Bronchial epithelial cell (primary cell): ENCODE measurements at regions not wholly inside any gene's neighbourhood (a gene's known extent, or its start where the extent isn't known, plus 50 kb on each side); places are given as distances from the start of the nearest gene placed in this dataset.
"Not testable (repeated sequence)": the region's sequence is repeated elsewhere in the genome, so short reads cannot be mapped to it uniquely, and the experiment has no call there.

Experiments used
- DNase-seq: peaks from one replicate; pipeline ENCODE4 v3.0.0-alpha.2; 2010; ENCODE audit warnings: low read depth
- FAIRE-seq: peaks from 2 replicates; lab custom pipeline; 2011; peaks lifted over from hg19 to GRCh38; lab: Jason Lieb, UNC
- H3K27me3 ChIP-seq: 2 replicates; pipeline ENCODE4 v1.5.1; 2011; ENCODE audit warnings: low read length; ENCODE audit not compliant: control insufficient read depth, insufficient read depth
- H3K36me3 ChIP-seq: 2 replicates; pipeline ENCODE4 v1.5.1; 2011; ENCODE audit warnings: low read length; ENCODE audit not compliant: control insufficient read depth, insufficient read depth
- H3K4me3 ChIP-seq: 2 replicates; pipeline ENCODE4 v1.5.1; 2011; ENCODE audit warnings: mild to moderate bottlenecking, low read depth, low read length, control low read depth
- TF ChIP-seq, protein P1 (sequence below): IDR thresholded peaks from 2 replicates; pipeline ENCODE4 v1.5.1; 2011; ENCODE audit warnings: mild to moderate bottlenecking, moderate library complexity, low read length, control low read depth, inconsistent platforms; ENCODE audit not compliant: insufficient read depth, severe bottlenecking

DNA sequence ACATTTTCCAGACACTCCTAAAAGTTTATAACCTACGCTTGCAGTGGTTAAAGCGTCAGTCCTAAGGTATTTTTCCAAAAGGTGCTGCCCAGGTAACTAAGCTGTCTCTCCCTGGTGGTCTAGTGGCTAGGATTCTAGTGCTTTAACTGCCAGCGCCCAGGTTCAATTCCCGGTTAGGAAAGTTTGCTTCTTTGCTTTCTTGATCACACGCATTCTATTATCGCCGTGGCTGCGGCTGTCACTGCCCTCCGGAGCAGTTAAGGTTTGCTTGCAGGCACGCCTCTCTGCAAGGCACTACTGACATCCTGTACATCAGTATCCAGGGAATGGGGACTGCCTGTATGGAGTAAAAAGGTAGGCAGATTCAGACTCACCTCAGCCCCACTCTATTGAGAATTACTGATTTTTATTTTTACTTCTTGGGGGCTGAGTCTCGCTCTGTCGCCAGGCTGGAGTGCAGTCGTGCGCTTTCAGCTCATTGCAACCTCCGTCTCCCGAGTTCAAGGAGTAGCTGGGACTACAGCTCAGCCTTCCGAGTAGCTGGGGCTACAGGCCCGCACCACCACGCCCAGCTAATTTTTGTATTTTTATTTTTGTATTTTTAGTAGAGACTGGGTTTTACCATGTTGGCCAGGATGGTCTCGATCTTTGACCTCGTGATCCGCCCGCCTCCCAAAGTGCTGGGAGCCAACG is 53.2 kb upstream of the CFAP126 start:
- DNase-seq = no peak
- no peak for FAIRE-seq
- Histone ChIP-seq H3K4me3 (no peak overlapping the region), H3K27me3 (no peaks in the 10 kb centered on the region), H3K36me3 (no peaks in the 10 kb centered on the region)
- TF ChIP-seq, protein P1, sequence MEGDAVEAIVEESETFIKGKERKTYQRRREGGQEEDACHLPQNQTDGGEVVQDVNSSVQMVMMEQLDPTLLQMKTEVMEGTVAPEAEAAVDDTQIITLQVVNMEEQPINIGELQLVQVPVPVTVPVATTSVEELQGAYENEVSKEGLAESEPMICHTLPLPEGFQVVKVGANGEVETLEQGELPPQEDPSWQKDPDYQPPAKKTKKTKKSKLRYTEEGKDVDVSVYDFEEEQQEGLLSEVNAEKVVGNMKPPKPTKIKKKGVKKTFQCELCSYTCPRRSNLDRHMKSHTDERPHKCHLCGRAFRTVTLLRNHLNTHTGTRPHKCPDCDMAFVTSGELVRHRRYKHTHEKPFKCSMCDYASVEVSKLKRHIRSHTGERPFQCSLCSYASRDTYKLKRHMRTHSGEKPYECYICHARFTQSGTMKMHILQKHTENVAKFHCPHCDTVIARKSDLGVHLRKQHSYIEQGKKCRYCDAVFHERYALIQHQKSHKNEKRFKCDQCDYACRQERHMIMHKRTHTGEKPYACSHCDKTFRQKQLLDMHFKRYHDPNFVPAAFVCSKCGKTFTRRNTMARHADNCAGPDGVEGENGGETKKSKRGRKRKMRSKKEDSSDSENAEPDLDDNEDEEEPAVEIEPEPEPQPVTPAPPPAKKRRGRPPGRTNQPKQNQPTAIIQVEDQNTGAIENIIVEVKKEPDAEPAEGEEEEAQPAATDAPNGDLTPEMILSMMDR = no peak

DNA sequence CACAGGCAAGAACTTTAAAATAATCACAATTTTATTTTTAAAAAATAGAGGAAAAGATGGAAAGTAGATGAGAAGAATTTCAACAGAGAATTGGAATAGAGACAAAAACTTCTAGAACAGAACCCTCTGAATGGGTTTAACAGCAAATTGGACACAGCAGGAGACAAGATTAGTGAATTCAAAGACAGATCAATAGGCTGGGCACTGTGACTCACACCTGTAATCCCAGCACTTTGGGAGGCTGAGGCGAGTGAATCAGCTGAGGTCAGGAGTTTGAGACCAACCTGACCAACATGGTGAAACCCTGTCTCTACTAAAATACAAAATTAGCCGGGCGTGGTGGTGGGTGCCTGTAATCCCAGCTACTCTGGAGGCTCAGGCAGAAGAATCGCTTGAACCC is 49.9 kb upstream of the CFAP126 start:
- DNase-seq, FAIRE-seq: not testable (repeated sequence)

More for the DNA sequence above, 49.9 kb upstream of the CFAP126 start:
- H3K4me3 ChIP-seq, H3K36me3 ChIP-seq, H3K27me3 ChIP-seq: not testable (repeated sequence)
